G401.6 (cell line): ENCODE measurements at regions not wholly inside any gene's neighbourhood (a gene's known extent, or its start where the extent isn't known, plus 50 kb on each side); places are given as distances from the start of the nearest gene placed in this dataset.

Source experiments
- FAIRE-seq: peaks from 2 replicates; lab custom pipeline; 2012; peaks lifted over from hg19 to GRCh38; lab: Jason Lieb, UNC

DNA sequence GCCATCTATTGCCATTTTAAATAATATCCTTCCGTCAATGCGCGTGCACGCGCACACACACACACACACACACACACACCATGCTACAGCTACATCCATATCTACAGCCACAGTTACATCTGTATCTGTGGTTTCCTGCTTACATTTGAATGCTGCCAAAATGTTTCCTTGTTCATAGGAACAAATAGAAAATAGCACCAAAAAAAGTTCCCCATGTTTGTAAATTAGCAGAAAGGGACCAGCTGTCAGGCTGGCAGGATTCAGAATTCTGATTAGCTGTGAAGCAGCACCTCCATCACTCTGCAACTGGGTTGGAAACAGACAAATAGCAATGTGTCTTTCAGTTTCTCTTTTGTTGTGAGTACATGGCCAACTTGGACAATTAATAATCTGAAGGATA lies 601.5 kb downstream of the IRX1 start:
- FAIRE-seq = no peak

DNA sequence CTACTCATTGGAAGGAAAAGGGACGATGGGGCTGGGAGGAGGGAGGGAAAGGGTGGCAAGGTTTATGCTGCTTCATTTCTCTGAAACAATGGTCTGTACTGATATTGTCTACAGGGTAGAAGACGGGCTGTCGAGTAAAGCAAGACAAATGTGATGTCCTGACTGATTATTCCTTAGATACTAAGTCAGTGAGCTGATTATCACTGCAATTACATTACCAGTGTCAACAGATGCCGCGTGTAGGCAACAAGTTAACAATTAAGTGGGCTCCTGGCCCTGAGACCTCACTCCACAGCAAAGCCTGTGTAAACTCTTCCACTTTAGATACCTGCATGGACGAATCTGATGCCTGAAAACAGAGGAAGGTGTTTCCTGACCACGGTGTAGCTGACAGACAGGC lies 602.8 kb downstream of the IRX1 start:
- no peak for FAIRE-seq

DNA sequence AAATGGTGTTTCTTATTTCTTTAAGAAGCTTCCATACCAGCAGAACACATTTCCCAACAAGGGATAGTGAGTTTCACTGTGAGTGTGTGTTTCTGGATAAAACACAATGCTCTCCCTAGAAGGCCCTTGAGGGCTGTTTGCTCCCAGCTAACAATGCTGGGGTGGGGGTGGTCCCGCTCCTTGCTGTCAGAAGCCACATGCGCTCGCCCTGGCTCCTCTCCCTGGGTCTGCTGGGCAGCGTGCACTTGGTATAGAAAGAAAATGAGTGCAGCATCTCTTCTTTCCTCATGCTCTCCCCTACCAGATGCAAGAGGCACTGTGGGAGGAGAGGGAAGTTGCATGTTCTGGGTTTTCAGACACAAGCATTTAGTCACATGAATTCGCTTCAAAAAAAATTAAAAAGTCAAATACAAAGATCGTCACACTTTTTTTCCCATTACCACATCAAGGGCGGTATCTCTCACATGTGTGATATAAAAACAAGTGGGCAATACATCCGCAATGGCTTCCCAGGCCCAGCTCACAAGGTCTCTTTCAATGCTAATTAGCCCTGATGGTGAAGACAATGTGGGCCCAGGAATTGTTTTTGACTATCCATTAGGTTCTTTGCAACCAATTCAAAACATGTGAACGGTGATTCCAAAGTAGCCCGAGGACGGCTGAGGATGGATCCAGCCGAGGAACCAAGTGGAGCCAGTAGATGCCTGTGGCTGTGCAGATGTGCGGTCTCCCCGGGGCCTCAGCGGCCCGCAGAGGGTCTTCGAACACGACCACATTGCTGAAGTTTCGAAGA lies 603.6 kb downstream of the IRX1 start:
- no peak for FAIRE-seq

DNA sequence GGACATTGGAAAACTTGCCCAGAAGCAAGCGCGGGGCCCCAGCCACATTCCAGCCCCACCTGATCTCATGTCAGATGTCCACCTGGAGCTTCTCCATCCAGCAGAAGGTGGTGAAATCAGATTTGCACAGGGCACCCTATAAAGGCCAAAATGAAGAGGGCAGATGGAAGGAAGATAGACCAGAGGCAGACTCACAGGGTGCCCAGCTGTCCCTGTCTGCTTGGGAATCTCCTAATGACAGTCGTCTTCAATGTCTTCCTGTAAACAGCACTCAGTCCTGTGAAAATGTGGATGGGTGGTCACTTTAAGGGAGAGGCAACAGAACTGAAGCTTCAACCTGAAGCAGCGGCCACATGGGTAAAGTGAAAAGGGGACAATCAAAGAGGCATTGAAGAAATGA lies 607.5 kb downstream of the IRX1 start:
- FAIRE-seq = no peak

DNA sequence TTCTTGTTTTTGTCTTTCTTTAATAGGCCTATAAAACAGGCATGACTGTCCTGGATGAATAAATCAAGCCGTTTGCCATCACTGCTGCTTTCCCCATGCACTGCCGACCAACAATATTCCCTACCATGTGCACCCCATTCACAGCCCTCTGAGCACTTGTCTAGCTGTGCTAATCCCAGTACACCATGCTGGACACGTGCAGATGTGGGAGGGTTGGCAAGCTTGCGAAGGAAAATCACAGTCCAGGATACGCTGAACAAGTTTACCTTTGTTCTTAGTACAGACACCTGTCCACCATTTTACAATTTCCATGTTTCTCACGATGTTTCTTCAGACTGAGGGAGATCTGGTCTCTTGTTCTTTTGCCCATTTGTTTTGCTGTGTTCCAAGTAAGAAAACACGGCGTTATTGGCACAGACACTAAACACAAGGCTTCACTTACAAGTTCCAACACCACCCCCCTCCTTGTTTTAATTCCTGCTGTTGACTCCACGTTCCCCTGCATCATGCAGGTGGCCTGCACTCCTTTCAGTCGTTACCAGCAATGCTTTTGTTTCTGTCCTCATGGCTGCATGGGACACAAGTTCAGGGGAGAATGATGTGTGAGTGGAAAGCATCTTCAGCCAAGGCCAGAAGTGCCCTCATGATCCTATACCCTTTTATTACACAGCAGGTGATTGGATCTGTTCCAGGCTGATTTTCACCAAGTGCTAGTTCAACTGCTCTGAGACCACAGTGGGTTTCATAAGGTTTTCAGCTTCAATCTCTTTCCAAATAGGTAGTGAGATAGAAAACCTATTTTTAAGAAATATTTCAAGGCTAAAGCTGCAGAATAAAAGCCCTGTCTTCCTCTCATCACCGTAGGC lies 608.9 kb downstream of the IRX1 start:
- FAIRE-seq = no peak

DNA sequence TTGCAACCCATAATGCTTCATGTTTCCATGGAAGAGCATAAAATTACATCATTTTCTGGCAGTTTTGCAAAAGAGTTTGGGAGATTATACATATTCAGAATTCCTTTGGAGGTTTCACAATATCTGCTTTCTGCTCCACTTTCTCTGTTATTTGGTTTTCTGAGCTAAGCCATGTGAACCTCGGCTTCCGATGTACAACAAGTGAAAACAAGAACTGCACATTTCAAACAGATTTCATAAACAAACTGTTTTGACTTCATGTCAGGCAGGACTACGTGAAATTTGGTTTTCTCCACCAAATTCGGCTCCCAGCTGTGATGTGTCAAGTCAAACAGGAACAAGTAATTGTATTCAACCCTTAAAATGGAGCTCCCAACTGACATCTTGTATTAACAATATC lies 609.8 kb downstream of the IRX1 start:
- FAIRE-seq = no peak

DNA sequence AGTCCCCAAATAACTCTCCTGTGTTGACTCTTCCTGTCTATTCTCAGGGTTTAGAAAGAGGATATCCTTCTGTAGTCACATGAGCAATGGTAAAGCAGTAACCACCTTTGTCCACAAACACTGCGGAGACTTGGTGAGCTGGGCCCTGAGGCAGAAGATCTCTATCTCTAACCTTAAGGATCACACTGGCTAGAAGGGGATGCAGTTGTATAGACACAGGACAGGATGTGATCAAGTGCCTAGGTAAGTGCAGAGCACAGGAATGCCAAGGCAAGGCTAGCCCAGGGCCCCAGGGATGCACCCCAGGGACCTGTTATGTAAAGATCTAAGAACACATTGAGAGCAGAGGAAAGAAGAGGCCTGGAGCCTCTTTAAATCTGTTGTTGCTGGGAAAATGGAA lies 610.5 kb downstream of the IRX1 start:
- no peak for FAIRE-seq

DNA sequence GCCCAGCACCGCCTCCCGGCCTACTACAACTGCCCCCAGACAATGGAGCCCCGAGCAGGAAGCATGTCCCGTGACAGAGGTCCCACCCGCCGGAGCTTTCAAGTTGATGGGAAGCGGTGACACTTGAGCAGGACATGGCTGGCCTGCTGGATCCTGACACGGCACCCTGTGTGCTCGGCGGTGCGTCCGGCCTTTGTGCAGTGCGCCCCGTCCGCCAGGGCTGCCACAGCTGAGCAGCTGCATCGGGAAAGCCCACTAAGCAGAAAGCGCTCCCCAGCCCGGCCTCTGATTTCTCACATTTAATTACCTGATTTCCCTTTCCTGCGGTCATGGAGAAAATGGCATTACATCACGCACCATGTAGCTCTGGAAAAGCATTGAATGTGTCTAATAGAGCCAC lies 611.9 kb downstream of the IRX1 start:
- FAIRE-seq = no peak

DNA sequence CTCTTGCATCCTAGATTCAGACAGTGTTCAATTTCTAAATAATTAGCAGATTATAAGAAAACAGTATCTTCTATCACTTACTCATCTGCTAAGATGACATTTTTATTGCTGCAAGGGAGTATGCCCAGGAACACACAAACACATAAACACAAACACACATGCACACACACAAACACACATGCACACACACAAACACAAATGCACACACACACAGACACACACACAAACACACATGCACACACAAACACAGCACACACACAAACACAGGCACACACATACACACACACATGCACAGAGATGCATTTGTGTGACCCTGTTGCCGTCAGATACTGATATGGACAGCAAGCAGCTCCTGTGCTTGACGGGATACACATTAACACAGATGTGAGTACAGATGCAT lies 612.9 kb downstream of the IRX1 start:
- FAIRE-seq = no peak

DNA sequence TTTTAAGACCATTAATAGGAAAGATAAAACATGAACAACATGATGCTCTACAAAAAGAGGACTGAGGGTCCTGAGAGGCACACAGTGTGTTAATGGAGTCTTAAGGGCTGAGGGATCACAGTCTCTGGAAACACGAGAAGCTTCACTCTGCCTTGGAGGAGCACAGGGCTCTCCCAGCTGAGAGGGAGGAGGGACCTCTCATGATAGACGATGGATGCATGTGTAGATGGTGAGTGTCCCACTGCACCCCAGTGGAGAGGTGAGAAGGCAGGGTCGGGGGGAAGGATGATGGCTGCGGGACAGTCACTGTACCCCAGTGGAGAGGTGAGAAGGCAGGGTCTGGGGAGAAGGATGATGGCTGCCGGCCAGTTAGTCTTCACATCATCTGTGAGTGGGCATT lies 613.4 kb downstream of the IRX1 start:
- FAIRE-seq = no peak

DNA sequence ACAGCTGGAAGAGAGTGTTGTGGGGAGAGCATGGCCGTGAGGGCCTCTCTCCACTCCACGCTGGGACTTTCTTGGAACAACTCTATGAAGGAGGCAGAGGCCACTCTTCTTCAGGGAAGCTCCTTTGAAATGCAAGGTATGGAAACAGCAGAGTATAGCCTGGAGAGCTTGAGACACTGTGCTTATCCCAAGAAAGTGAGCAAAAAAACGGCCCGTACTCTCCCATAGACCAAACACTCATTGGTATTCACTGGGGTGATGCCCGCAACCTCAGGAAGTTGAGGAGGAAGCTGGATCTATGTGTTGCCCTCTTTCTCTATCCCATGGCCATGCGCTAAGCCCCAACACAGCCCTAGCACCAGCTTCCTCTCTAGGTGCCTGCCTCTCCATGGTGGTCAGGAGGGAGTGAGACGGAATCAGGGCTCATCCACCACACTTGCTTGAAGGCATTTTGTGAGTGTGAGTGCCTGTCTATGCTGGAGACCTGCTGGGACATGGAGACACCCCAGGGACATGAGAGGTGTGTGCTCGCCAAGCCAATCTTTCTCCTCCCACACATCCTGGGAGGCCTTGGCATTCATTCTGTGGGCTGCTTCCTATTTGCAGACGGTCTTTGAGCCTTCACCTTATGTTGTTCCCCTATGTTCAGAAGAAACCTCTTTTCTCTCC lies 616.6 kb downstream of the IRX1 start:
- FAIRE-seq = no peak

DNA sequence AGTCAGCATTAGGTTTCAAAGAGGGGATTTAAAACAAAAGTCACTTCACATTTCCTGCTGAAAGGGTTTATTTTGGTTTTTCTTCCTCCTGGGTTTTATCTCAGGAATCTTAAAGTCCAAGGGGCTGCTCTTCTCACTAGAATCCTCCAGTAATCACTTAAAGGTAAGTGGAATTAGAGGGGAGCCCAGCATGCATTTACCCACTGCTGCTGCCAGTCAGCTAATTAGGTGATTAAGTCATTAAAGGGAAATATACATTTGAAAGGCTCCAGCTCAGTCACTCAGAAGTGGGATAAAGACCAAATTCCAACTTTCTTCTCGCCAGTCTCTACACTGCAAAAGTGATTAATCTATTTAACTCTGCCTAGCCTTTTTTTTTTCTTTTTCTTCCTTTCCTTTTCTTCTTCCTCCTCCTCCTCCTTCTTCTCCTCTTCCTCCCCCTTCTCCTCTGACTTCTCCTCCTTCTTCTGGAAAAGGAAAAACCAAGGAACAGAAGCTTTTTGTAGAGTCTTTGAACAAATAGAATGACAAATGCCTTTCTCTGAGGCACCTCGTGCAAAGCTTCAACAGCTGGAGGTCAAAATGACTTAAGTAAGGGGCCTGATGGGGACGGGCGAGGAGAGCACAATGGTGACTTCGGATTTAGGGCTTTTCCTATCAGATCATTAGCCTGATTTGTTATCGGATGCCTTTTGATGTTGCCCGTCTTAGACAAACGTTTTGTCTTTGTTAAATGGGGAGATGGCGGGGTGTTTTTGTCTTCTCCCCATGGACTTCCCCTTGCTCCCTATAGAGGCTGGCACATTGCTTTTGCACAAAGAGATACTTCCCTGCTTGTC lies 617.6 kb downstream of the IRX1 start:
- no peak for FAIRE-seq

DNA sequence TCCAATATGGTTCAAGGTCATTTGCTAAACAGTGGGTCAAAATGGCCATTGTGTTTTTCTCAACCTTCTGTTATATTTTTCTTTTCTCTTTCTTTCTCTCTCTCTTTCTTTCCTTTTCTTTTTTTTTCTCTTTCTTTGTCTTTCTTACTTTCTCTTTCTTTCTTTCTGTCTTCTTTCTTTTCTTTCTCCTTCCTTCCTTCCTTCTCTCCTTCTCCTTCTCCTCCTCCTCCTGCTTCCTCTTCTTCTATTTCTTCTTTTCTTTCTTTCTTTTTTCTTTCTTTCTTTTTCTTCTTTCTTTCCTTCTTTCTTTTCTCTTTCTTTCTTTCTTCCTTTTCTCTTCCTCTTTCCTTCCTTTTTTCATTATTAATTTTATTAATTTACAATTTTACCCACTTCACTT lies 619.5 kb downstream of the IRX1 start:
- no peak for FAIRE-seq

DNA sequence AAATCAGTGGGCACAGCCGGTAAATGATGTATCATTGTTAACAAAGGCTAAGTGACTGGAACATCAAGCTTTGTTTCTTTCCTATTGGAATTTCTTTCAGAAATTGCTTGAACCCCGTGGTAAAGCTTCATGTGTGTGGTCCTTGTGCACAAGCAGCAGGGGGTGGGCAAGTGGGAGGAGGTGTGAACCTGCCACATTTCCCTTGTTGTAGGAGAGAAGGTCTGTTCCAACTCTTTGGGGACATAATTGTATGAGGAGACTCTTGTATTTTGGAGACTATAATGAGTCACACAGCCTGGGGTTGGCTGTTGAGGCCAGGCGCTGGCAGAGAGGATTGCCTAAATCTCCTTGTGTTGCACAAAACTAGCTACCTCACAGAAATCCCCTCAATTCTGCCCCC lies 620.5 kb downstream of the IRX1 start:
- FAIRE-seq = no peak

DNA sequence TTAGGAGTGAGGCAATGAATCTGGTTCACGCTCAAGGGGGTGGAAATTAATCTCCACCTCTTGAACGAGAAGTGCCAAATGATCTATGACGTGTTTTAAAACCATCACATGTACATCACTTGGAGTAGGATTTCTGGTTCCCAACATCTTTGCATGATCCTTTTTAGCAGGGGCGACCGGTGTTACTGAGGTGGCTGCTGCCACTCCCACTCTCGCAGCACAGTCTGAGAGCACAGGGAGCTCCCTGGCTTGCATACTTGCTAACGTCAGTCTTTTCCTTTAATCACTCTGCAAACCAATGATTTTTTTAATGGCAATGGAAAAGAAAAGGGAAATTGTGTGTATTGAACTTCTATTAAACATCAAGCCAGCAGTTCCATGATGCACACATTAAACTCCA lies 624.4 kb downstream of the IRX1 start:
- no peak for FAIRE-seq

DNA sequence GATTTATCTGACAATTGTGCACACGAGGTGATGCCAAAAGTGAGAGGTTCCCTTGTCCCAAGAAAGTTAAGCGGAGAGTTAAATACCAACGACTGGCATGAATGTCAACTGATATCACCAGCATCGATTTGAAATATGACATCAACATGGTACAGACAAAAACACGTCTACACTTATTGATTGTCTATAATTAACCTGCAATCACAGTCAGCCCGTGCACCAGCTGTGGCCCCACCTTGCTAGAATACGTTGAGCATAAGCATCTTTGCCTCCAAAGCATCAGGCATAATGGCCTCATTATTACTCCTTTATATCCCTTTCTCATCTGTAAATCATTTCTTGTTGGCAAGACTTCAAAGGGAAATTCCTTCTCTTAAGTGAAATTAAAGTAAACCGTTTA lies 625.4 kb downstream of the IRX1 start:
- no peak for FAIRE-seq

DNA sequence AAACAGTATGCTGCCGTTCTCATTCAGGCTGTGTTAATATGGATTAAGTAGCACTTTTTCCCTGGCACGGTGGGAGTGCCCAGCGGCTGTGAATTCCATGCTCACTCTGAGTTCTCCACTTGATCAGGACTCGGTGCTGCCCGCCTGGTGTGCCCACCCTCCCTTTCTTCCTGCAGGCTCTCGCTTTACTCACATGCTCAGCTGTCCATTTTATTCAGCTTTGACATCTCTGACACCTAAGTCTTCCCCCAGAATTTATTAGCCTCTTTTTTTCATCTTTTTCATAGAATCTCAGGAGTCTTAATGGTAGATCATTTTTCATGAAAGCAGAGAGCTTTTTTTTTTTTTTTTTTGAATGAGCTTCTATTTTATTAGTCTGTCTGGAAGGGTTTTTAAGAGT lies 626.5 kb downstream of the IRX1 start:
- FAIRE-seq = no peak

DNA sequence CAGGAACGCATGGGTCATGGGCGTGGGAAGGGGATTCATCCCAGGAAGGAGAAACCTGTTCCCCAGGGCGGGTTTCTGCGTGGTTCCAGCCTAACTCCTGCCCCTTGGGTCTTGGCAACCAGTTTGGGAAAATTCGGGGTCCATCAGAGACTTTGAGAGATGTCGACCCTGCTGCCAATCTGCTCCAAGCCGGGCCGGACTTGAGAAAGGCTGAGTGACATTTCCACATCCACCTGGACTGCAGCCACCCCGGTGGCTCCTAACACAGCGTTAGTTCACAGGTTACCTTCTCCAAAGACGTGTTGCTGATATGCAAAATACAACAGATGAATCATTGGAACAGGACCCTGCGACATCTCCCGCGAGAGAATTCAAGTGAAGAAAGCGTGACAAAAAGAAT lies 627.2 kb downstream of the IRX1 start:
- no peak for FAIRE-seq

DNA sequence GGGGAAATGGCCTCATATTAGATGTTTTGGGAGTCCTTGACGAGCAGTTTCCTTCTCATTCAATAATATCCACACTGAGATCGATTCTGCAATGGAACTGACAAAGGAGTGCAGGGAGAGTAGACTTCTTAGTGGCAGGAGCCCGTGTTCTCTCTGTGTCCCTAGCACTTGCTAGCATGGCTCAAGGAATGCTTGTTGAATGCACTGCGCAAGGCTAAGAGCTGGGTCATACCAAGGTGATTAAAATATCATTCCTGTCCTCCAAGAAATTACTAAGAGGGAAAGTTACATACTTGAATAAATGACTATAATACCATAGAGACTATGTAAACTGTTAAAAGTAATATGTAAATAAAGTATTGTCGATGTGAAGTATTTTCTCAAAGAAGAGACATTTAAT lies 630.1 kb downstream of the IRX1 start:
- no peak for FAIRE-seq

DNA sequence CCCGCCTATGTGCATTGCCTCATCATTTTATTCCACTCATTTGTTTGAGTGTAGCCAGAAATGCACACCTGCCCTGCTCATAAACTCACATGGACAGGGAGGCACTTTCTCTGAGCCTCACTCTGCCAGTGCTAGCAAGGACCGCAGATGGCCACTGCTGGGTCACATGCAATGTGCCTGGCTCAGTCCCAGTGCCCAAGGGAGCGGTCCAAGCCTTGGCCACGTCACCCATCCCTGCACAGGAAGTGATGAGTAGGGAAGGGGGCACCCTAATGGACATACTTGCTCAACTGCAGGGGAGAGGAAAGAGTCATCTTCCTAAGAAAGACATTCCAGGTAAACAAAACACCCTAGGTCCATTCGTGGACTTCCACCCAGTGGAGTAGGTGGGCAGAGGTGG lies 630.9 kb downstream of the IRX1 start:
- no peak for FAIRE-seq

DNA sequence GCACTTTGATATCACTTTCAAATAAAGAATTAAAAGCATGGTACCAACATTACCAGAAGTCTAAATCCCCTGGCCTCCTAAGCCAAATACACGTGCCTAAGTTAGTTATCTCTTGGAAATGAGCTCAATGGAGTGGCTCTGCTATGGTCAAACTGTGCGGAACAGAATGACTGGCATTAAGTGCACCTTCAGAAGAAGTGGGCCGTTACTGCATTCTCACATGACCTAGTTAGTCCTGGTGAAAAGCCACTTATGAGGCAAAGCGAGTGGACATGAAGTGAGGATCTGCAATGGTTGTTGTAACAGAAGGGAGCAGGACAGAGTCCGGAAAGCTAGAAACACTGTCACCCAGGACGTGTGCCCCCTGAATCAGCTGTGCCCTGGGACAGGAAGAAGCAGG lies 633.1 kb downstream of the IRX1 start:
- no peak for FAIRE-seq
